Stimulated activated CD4-positive, alpha-beta T cell treated with anti-CD3 and anti-CD28 coated beads, Interleukin-4, amount 100 ng/mL, for 24 hours (primary cell): ENCODE measurements at regions not wholly inside any gene's neighbourhood (a gene's known extent, or its start where the extent isn't known, plus 50 kb on each side); places are given as distances from the start of the nearest gene placed in this dataset.
"Not testable (repeated sequence)": the region's sequence is repeated elsewhere in the genome, so short reads cannot be mapped to it uniquely, and the experiment has no call there.

ENCODE experiments used
- DNase-seq: peaks from one replicate; pipeline ENCODE4 v3.0.0-alpha.2; 2020

GRCh38 chr7:118839515-118839914, 615.0 kb downstream of the ANKRD7 start:
- no peak for DNase-seq

GRCh38 chr7:118843456-118843855, 619.0 kb downstream of the ANKRD7 start:
- DNase-seq, result no peak

- DNase-seq, result no peak
Observed at GRCh38 chr7:118844748-118845147, 620.2 kb downstream of the ANKRD7 start.

GRCh38 chr7:118845791-118846190, 621.3 kb downstream of the ANKRD7 start:
- DNase-seq, result no peak

- no peak for DNase-seq
Observed at GRCh38 chr7:118846977-118847376, 622.5 kb downstream of the ANKRD7 start.

DNA sequence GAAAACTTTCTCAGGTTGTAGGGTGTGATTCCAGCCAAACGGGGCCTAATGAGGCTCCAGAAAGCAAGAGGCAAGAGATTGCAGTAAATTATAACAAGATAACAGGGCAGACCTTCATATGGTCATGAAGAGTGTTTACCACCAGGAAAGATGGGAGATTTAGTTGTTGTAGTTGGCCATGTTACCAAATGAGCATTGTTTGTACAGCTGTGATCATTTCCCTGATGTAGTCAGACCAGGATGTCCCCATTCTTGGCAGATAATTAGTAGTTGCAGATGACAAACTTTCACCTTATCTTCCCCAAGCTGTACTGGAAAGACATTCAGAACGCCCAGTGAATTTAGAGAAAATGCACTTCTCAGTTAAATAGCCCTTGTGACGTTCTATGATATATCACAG, 630.8 kb downstream of the ANKRD7 start:
- DNase-seq, result no peak

DNA sequence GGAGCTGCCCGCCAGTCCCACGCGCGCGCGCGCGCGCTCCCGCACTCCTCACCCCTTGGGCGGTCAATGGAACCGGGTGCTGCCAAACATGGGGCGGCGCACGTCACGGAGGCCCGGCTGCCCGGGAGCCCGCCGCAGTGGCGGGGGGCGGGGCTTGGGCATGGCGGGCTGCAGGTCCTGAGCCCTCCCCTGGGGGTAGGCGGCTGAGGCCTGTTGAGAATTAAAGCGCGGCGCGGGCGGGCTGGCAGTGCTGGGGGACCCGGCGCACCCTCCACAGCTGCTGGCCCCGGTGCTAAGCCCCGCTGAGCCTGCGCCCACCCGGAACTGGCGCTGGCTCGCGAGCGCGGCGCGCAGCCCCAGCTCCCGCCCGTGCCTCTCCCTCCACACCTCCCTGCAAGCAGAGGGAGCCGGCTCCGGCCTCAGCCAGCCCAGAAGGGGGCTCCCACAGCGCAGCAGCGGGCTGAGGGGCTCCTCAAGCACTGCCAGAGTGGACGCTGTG, 634.2 kb downstream of the ANKRD7 start:
- no peak for DNase-seq

DNA sequence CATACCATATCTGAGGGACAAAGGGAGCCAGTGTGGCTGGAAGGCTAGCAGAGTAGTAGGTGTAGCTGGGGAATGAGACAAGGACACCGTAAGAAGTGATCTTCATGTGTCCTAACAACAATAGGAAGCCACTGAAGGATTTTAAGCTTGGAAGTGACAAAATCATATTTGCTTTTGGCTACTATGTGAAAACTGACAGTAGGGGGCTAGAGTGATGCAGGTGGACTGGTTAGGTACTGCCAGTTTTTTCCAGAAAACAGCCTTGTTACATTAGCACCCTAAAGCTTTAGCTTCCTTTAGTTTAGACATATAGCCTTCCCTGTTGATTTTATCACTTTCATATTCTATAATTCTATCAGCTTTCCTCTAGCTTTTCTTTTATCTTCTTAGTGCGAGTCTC, 637.1 kb downstream of the ANKRD7 start:
- no peak for DNase-seq

- no peak for DNase-seq
Observed at GRCh38 chr7:118862740-118863139, 638.2 kb downstream of the ANKRD7 start.

- no peak for DNase-seq
Observed at GRCh38 chr7:118863966-118864365, 639.5 kb downstream of the ANKRD7 start.

DNA sequence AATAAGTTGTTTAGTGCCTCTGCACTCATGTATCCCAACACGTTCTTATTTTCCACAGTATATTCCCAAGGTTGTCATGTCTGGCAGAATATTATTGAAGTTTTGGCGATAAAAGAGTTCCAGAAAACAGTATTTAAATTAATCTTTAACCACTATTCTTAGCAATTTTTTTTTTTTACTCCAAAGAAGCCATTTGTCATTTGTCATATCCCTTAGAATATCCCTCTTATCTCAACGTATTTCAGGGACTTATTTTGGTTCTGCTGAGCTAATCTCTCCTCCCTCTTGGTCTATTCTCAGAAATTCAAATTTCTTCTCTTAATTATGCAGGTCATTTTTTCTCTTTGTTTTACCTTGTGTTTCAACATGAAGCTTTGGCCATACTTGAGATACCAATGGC, 643.4 kb downstream of the ANKRD7 start:
- DNase-seq, result no peak

- not testable (repeated sequence) for DNase-seq
Observed at GRCh38 chr7:118869141-118869540, 644.6 kb downstream of the ANKRD7 start.

DNA sequence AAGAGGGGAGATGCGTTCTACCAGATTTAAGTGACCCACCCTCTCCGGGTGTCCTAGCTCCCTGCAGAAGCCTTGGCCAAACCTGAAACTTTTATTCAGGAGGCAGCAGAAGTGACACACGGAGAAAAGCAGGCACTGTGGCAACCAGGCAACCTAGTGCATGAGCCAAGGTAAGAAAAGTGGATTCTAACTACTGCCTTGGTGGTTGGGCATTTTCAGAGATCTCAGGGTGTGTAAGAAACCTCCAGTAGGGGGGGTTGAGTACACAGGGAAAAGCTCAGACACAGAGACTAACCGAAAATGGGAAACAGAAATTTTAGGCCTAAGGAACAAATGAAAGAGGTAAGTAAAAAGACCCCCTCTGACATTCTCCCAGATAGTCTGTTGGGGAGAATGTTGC, 645.7 kb downstream of the ANKRD7 start:
- DNase-seq, result no peak

DNA sequence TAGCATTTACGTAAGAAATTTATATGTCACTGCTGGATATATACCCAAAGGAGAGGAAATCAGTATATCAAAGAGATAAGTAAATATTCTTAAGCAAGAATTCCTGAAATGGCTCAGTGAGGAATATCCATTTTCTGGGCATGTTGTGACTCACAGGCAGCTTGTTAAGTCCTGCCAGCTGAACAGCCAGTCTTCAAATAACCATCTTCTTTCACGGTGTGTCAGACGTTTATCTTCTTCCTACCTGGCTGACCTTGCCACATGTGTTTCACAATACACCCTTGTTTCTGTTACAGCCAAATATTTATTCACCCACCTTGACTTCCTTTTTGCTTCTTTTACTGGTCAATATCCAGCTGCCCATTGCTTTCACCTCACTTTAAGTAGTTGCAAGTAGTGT, 648.1 kb downstream of the ANKRD7 start:
- DNase-seq, result no peak

GRCh38 chr7:118877187-118877586, 652.7 kb downstream of the ANKRD7 start:
- no peak for DNase-seq

DNA sequence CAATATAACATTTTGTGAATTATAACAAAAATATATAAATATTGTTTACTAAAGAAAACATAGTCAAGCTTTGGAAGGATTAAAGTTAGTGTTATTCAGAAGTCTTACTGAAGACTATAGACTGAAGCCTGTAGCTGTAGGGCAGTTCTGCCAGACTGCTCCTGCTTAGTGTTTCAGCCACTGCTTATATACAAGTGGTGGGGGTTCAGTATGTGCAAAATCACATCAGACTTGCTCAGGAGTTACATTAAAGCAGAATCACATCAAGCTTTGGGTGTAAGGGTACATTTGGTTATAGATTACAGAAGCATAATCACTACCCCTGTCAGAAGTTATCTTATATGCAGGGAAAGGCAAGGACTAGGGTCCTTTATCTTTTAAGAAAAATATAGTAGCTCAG, 653.8 kb downstream of the ANKRD7 start:
- DNase-seq, result no peak

DNA sequence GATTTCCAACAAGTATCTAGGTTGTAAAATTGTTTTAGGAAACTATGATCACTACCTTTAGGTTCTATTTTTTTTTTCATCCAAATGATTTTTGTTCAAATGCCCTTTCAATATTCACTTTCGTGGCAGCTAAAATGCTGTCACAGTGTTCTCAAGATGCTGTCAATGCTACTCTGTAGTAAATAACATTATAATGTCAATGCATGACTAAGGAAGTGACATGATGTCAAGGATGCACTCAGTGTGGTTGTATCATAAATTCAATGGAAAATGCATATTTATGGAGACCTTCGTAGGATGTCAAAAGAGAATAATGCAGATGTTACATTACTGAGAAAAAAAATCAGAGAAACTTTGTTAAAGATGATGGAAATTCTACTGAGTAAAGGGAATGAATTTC, 673.8 kb downstream of the ANKRD7 start:
- DNase-seq, result no peak

- DNase-seq, result no peak
Observed at GRCh38 chr7:118902600-118902999, 678.1 kb downstream of the ANKRD7 start.

DNA sequence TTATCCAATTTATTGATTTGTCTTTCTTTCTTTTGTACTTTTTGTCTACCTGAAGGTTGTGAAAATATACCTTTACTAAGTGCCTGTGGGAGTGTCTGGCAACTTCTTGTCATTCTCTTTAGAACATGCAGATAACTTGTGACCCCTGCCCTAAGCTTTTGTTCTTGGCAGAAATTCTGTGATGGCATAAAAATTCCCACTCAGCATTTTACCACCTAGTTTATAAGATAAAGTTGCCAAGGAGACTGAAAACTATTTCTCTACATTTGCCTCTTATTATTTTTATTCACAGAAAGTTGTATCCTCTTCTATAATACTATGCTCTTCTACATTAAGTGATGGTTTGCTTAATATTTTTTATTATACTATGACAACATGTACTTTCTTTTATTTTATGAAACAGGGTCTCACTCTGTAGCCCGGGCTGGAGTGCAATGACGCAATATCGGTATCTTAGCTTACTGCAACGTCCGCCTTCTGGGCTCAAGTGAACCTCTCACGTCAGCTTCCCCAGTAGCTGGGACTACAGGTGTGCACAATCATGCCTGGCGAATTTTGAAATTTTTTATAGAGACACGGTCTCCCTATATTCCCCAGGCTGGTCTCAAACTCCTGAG, 683.5 kb downstream of the ANKRD7 start:
- no peak for DNase-seq

GRCh38 chr7:118916120-118916519, 691.6 kb downstream of the ANKRD7 start:
- not testable (repeated sequence) for DNase-seq

GRCh38 chr7:118918556-118918955, 694.1 kb downstream of the ANKRD7 start:
- DNase-seq, result no peak

DNA sequence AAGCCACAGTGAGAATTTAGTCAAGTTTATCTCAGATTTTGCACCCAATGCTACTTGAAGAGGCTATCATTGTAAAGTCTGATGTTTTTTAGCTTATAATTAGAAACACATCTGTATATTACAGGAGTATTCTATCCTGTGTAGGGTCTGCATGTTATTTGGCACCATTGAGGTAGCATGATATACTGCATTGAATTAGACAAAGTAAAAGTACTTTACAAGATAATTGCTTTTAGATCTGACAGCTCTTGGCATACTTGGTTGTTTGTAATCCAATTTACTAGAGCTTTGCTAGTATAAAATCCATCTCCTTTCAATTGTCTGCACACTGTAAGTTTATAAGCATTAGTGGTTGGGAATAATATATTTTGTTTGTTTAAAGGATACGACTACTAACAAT, 714.3 kb downstream of the ANKRD7 start:
- no peak for DNase-seq

DNA sequence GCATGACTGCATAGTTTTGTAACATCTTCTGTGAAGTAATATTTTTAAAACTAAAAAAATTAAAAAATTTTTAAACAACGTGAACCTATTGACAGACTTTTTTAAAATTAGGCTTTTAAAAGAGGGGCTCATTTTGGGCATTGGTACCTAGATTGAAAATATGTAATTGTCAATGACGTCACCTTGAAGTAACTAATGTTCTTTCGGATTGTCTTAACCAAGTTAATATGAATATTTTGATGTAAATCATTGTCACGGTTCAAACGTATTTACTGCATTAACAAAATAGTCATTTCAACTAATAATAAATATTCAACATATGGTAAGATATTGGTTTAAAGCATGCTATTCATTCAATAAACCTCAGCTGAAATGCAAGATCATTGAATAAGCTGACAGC, 719.8 kb downstream of the ANKRD7 start:
- DNase-seq, result no peak

DNA sequence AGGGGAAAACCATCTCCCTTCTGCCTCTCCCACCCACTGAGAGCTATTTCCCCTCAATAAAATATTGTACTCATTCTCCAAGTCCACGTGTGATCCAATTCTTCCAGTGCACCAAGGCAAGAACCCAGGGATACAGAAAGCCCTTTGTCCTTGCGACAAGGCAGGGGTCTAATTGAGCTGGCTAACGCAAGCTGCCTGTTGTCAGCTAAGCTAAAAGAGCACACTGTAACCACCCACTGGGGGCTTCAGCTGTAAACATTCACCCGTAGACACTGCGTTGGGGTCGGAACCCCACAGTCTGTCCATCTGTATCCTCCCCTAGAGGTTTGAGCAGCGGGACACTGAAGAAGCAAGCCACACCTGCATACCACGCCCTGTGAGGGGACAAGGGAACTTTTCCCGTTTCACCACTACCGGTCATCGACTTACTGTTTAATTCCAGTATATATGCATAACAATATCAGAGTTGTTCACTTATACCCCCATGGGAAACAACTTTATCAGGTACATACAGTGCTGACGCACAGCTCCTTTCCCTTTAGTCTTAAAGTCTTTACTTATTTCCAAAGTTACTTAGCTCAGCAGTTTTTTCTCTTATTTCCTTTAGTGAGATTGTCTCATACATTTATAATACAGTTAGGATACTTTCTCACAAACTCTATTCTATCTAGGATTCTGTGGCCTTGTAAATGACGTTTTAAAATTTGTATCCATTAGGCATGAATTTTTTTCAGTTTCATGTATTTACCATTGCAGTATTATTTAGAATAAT, 721.6 kb downstream of the ANKRD7 start:
- DNase-seq, result no peak

DNA sequence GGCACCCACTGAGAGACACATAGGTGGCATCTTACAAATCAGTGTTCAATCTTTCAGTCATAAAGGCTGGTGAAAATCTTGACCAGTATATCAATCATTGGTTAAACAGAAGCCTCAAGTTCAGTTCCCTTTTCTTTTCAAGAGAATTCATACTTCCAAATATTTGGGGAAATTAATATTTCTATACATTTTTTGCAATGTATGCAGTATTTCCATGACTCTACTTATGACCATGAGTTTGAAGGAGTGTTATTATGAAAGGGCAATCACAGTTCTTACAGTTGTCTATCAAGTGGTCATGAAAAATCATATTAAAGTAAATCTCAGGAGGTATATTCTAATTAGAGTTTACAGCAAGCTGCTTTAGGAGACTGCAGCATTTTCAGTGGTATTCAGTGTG, 724.0 kb downstream of the ANKRD7 start:
- no peak for DNase-seq
